ENCODE measurements at regions not wholly inside any gene's neighbourhood (a gene's known extent, or its start where the extent isn't known, plus 50 kb on each side); places are given as distances from the start of the nearest gene placed in this dataset.

- WGBS, 3 donors, result 69 to 74% (median 73%) methylated on average over 10 of the region's 10 CpGs
Measured at GRCh38 chr20:60822699-60823607, 429.1 kb upstream of the CDH4 start.

GRCh38 chr20:60835876-60836275, 416.2 kb upstream of the CDH4 start:
- TF ChIP-seq CTCF (IDR thresholded peaks at IDR 0.05), result no peak
- no peak overlapping the region for H3K27ac ChIP-seq
- ATAC-seq (no peak), DNase-seq (no peak)
- no peak overlapping the region for H3K4me3 ChIP-seq
- WGBS, 3 donors, result 76 to 85% (median 82%) methylated on average over 2 of the region's 2 CpGs
- no peaks in the 10 kb centered on the region for H3K27me3 ChIP-seq (ENCODE audit: insufficient read depth in 3 of 3, low read length in 2 of 3)
- H3K4me1 ChIP-seq, result no peaks in the 10 kb centered on the region
- intact Hi-C loops (cut with DNase I), result no loop called here
- no peaks in the 10 kb centered on the region for H3K36me3 ChIP-seq (ENCODE audit: insufficient read depth in 1 of 2, low read depth in 1 of 2)
- no peaks in the 10 kb centered on the region for H3K9me3 ChIP-seq

More at GRCh38 chr20:60822699-60823607, 429.1 kb upstream of the CDH4 start:
- intact Hi-C loops (cut with DNase I), result no loop called here
- ATAC-seq, result no peak
- Histone ChIP-seq H3K9me3 (no peaks in the 10 kb centered on the region), H3K4me1 (no peaks in the 10 kb centered on the region), H3K36me3 (ENCODE audit: insufficient read depth in 1 of 2, low read depth in 1 of 2) (no peaks in the 10 kb centered on the region), H3K27me3 (ENCODE audit: insufficient read depth in 3 of 3, low read length in 2 of 3) (no peaks in the 10 kb centered on the region), H3K27ac (no peak overlapping the region), H3K4me3 (no peak overlapping the region)
- TF ChIP-seq CTCF (IDR thresholded peaks at IDR 0.05), result no peak
- DNase-seq, result no peak

GRCh38 chr20:60837173-60837770, 414.8 kb upstream of the CDH4 start:
- ATAC-seq, result no peak
- WGBS, 3 donors, result 78 to 83% (median 78%) methylated on average over 3 of the region's 3 CpGs
- no peaks in the 10 kb centered on the region for H3K4me1 ChIP-seq
- no peak overlapping the region for H3K27ac ChIP-seq
- H3K9me3 ChIP-seq, result no peaks in the 10 kb centered on the region
- H3K36me3 ChIP-seq (ENCODE audit: insufficient read depth in 1 of 2, low read depth in 1 of 2), result no peaks in the 10 kb centered on the region
- no peaks in the 10 kb centered on the region for H3K27me3 ChIP-seq (ENCODE audit: insufficient read depth in 3 of 3, low read length in 2 of 3)
- no peak overlapping the region for H3K4me3 ChIP-seq
- no peak for DNase-seq
- no peak for TF ChIP-seq CTCF (IDR thresholded peaks at IDR 0.05)
- intact Hi-C loops (cut with DNase I), result no loop called here

- H3K36me3 ChIP-seq (ENCODE audit: insufficient read depth in 1 of 2, low read depth in 1 of 2), result no peaks in the 10 kb centered on the region
- ATAC-seq (no peak), DNase-seq (no peak)
- H3K4me1 ChIP-seq, result no peaks in the 10 kb centered on the region
- WGBS, 3 donors, result 87 to 92% (median 89%) methylated on average over 3 of the region's 3 CpGs
- H3K9me3 ChIP-seq, result no peaks in the 10 kb centered on the region
- H3K4me3 ChIP-seq, result no peak overlapping the region
- intact Hi-C loops (cut with DNase I), result no loop called here
- H3K27ac ChIP-seq, result no peak overlapping the region
- no peaks in the 10 kb centered on the region for H3K27me3 ChIP-seq (ENCODE audit: insufficient read depth in 3 of 3, low read length in 2 of 3)
- no peak for TF ChIP-seq CTCF (IDR thresholded peaks at IDR 0.05)
Measured at GRCh38 chr20:60838297-60838696, 413.8 kb upstream of the CDH4 start.
